B cell (primary cell): ENCODE measurements at regions not wholly inside any gene's neighbourhood (a gene's known extent, or its start where the extent isn't known, plus 50 kb on each side); places are given as distances from the start of the nearest gene placed in this dataset.

Experiments used
- ATAC-seq: fragments of 200-7000 bp; cut with Tn5 transposase; one replicate; pipeline ENCODE4 v1.10.0; 2021; ENCODE audit warnings: low read depth, mild to moderate bottlenecking, moderate number of reproducible peaks, moderate library complexity
- CTCF ChIA-PET: fragments of 350-600 bp; sonication (Branson Sonifier 250); formaldehyde crosslinking; loops from one replicate; lab custom pipeline; 2021; ENCODE audit warnings: antibody characterized with exemption, inconsistent platforms; lab: Charles Lee
- POLR2A ChIA-PET: fragments of 350-600 bp; sonication (Branson Sonifier 250); formaldehyde crosslinking; loops from one replicate; lab custom pipeline; 2021; ENCODE audit warnings: antibody characterized with exemption; lab: Charles Lee
- DNase-seq: peaks from one replicate; pipeline ENCODE4 v3.0.0; 2013
- H2AFZ ChIP-seq: 2 replicates; pipeline ENCODE4 v1.6.1; 2012; ENCODE audit warnings: mild to moderate bottlenecking, low read depth, low read length; ENCODE audit not compliant: insufficient read depth, poor library complexity, severe bottlenecking
- H3K27ac ChIP-seq, 2 donors: 1 replicate in 1 of 2; 2 replicates in 1 of 2; pipeline ENCODE4 v1.5.1; 2012 to 2013; ENCODE audit warnings: low read length in 2 of 2, mild to moderate bottlenecking in 2 of 2, moderate library complexity in 1 of 2
- H3K27me3 ChIP-seq, 4 experiments: fragments of 200-600 bp in 1 of 4; sonication (generic) in 1 of 4; replicated peaks in 1 of 4; 1 replicate in 2 of 4; 2 replicates in 2 of 4; pipeline versions ENCODE4 v1.6.1 to v1.7.0; 2013 to 2016; ENCODE audit warnings: low read length in 3 of 4, mild to moderate bottlenecking in 2 of 4, mixed read lengths in 1 of 4, moderate library complexity in 1 of 4; ENCODE audit not compliant: insufficient read depth in 4 of 4, control insufficient read depth in 3 of 4; ENCODE audit errors: control extremely low read depth in 1 of 4
- H3K36me3 ChIP-seq, 2 experiments: replicated peaks in 1 of 2; 1 replicate in 1 of 2; 2 replicates in 1 of 2; pipeline versions ENCODE4 v1.6.1 to v1.7.1; 2013; ENCODE audit warnings: low read length in 1 of 2; ENCODE audit not compliant: insufficient read depth in 2 of 2, control insufficient read depth in 1 of 2; ENCODE audit errors: control extremely low read depth in 1 of 2, extremely low read depth in 1 of 2
- H3K4me1 ChIP-seq, 2 donors: fragments of 200-600 bp in 1 of 2; sonication (generic) in 1 of 2; 1 replicate in 1 of 2; 2 replicates in 1 of 2; pipeline versions ENCODE4 v1.5.1 to v1.6.1; 2013 to 2017; ENCODE audit warnings: low read length in 2 of 2; ENCODE audit not compliant: control insufficient read depth in 2 of 2, insufficient read depth in 2 of 2
- H3K4me2 ChIP-seq: replicated peaks from 2 replicates; pipeline ENCODE3; 2012; ENCODE audit warnings: mild to moderate bottlenecking, low read depth, low read length; ENCODE audit not compliant: poor library complexity, severe bottlenecking
- H3K4me3 ChIP-seq, 5 experiments: fragments of 200-600 bp in 1 of 5; sonication (generic) in 1 of 5; 1 replicate in 3 of 5; 2 replicates in 2 of 5; pipeline versions ENCODE4 v1.5.1 to v1.7.0; 2011 to 2016; ENCODE audit warnings: low read length in 4 of 5, mild to moderate bottlenecking in 4 of 5, low read depth in 2 of 5, control low read depth in 1 of 5, moderate library complexity in 1 of 5; ENCODE audit not compliant: insufficient read depth in 1 of 5; ENCODE audit errors: control extremely low read depth in 1 of 5, extremely low read depth in 1 of 5
- H3K79me2 ChIP-seq: fragments of 200-600 bp; sonication (generic); one replicate; pipeline ENCODE4 v1.6.0; 2016; ENCODE audit warnings: low read length; ENCODE audit not compliant: control insufficient read depth, insufficient read depth
- H3K9ac ChIP-seq: fragments of 200-600 bp; sonication (generic); 2 replicates; pipeline ENCODE4 v1.6.1; 2017; ENCODE audit warnings: mild to moderate bottlenecking, low read length, moderate library complexity
- H3K9me3 ChIP-seq, 3 donors: one replicate each; pipeline versions ENCODE4 v1.6.1 to v1.7.1; 2013; ENCODE audit warnings: low read length in 2 of 3; ENCODE audit not compliant: control insufficient read depth in 2 of 3, insufficient read depth in 1 of 3; ENCODE audit errors: control extremely low read depth in 1 of 3
- H4K20me1 ChIP-seq: 2 replicates; pipeline ENCODE4 v1.6.0; 2012; ENCODE audit warnings: mild to moderate bottlenecking, low read length; ENCODE audit not compliant: insufficient read depth, control insufficient read depth, poor library complexity, severe bottlenecking
- H3K27ac Mint-ChIP-seq: one replicate; pipeline ENCODE4 v1.8.0; 2021; ENCODE audit warnings: mixed read lengths
- H3K27me3 Mint-ChIP-seq: one replicate; pipeline ENCODE4 v1.8.0; 2021; ENCODE audit warnings: mixed read lengths
- H3K4me1 Mint-ChIP-seq: one replicate; pipeline ENCODE4 v1.8.0; 2021; ENCODE audit warnings: mixed read lengths
- H3K4me3 Mint-ChIP-seq: one replicate; pipeline ENCODE4 v1.8.0; 2021; ENCODE audit warnings: mixed read lengths
- H3K9me3 Mint-ChIP-seq: one replicate; pipeline ENCODE4 v1.8.0; 2022; ENCODE audit warnings: mixed read lengths; ENCODE audit not compliant: insufficient read depth
- CTCF ChIP-seq: fragments of 200-600 bp; IDR thresholded peaks from one replicate; pipeline ENCODE4 v1.8.0; 2022; ENCODE audit warnings: antibody characterized with exemption, mild to moderate bottlenecking
- EZH2 ChIP-seq: IDR thresholded peaks from 2 replicates; pipeline ENCODE4 v1.6.1; 2012; ENCODE audit warnings: borderline replicate concordance, low read depth, mild to moderate bottlenecking, moderate library complexity, low read length; ENCODE audit not compliant: insufficient read depth, poor library complexity, severe bottlenecking
- WGBS: methylation state at CpG from one replicate; pipeline ENCODE4 v1.1.5; 2013; ENCODE audit warnings: missing lambda C conversion rate; ENCODE audit not compliant: insufficient coverage; 5-methylcytosine and 5-hydroxymethylcytosine counted together
- intact Hi-C: fragments of 100-400 bp; cut with micrococcal nuclease; formaldehyde crosslinking; loops from one replicate; pipeline ENCODE4 v1.10.0; 2022

GRCh38 chr18:26635466-26635865 is 87.1 kb upstream of the KCTD1 start:
- no peaks in the 10 kb centered on the region for H3K79me2 ChIP-seq
- Mint-ChIP-seq H3K9me3 (no peaks in the 10 kb centered on the region), H3K27me3 (peaks cover 20% of the 10 kb centered on the region), H3K4me1 (no peaks in the 10 kb centered on the region), H3K27ac (no peak overlapping the region), H3K4me3 (no peak overlapping the region)
- H3K27me3 ChIP-seq = peaks cover 0 to 3% (median 0%) of the 10 kb centered on the region in 4 experiments
- no peak overlapping the region for H3K4me3 ChIP-seq
- ATAC-seq (no peak), DNase-seq (no peak)
- no peak overlapping the region for H2AFZ ChIP-seq
- no peaks in the 10 kb centered on the region for H3K4me1 ChIP-seq
- no peak overlapping the region for H3K4me2 ChIP-seq
- no peaks in the 10 kb centered on the region for H3K36me3 ChIP-seq
- no peaks in the 10 kb centered on the region for H4K20me1 ChIP-seq
- TF ChIP-seq CTCF = no peak
- TF ChIP-seq EZH2 = no peak
- no peak overlapping the region for H3K27ac ChIP-seq
- H3K9me3 ChIP-seq = no peaks in the 10 kb centered on the region
- POLR2A ChIA-PET = no interaction called here
- WGBS = 76% methylated on average over 3 of the region's 4 CpGs
- no peak overlapping the region for H3K9ac ChIP-seq
- CTCF ChIA-PET = no interaction called here
- intact Hi-C loops = no loop called here

- no peaks in the 10 kb centered on the region for H3K79me2 ChIP-seq
- TF ChIP-seq EZH2 = no peak
- TF ChIP-seq CTCF = no peak
- no peak overlapping the region for H3K9ac ChIP-seq
- no peak overlapping the region for H3K27ac ChIP-seq
- no peaks in the 10 kb centered on the region for H3K9me3 ChIP-seq
- no peak overlapping the region for H3K4me2 ChIP-seq
- peaks cover 0 to 3% (median 0%) of the 10 kb centered on the region in 4 experiments for H3K27me3 ChIP-seq
- CTCF ChIA-PET = no interaction called here
- H3K9me3 Mint-ChIP-seq = no peaks in the 10 kb centered on the region
- H3K4me1 Mint-ChIP-seq = no peaks in the 10 kb centered on the region
- H4K20me1 ChIP-seq = no peaks in the 10 kb centered on the region
- H3K4me3 ChIP-seq = no peak overlapping the region
- no peaks in the 10 kb centered on the region for H3K36me3 ChIP-seq
- H3K4me3 Mint-ChIP-seq = no peak overlapping the region
- ATAC-seq (no peak), DNase-seq (no peak)
- peaks cover 20% of the 10 kb centered on the region for H3K27me3 Mint-ChIP-seq
- WGBS = 53% methylated on average over 2 of the region's 4 CpGs
- POLR2A ChIA-PET = no interaction called here
- H2AFZ ChIP-seq = no peak overlapping the region
- intact Hi-C loops = no loop called here
- no peak overlapping the region for H3K27ac Mint-ChIP-seq
- H3K4me1 ChIP-seq = no peaks in the 10 kb centered on the region
Measured at GRCh38 chr18:26634631-26635030, 86.3 kb upstream of the KCTD1 start.
